H9 (cell line): ENCODE measurements at regions not wholly inside any gene's neighbourhood (a gene's known extent, or its start where the extent isn't known, plus 50 kb on each side); places are given as distances from the start of the nearest gene placed in this dataset.

Source experiments
- DNase-seq: peaks from one replicate; pipeline ENCODE4 v3.0.0-alpha.2; 2017
- H2AFZ ChIP-seq: one replicate; pipeline ENCODE4 v1.6.1; 2013; ENCODE audit warnings: mild to moderate bottlenecking, low read length, control low read depth, moderate library complexity
- H2AK5ac ChIP-seq: 2 replicates; pipeline ENCODE4 v1.6.1; 2013; ENCODE audit warnings: low read length, control low read depth, mixed read lengths; ENCODE audit not compliant: insufficient read length
- H2BK120ac ChIP-seq: one replicate; pipeline ENCODE4 v1.6.1; 2013; ENCODE audit warnings: low read depth, mild to moderate bottlenecking, low read length, control low read depth, inconsistent platforms; ENCODE audit not compliant: poor library complexity, severe bottlenecking
- H2BK12ac ChIP-seq: 2 replicates; pipeline ENCODE4 v1.6.1; 2013; ENCODE audit warnings: low read length, control low read depth, mixed read lengths, low read depth; ENCODE audit not compliant: insufficient read length
- H2BK15ac ChIP-seq: 2 replicates; pipeline ENCODE4 v1.6.1; 2013; ENCODE audit warnings: low read depth, low read length, control low read depth
- H2BK20ac ChIP-seq: one replicate; pipeline ENCODE4 v1.6.1; 2013; ENCODE audit warnings: low read depth, mild to moderate bottlenecking, low read length, control low read depth, inconsistent platforms; ENCODE audit not compliant: poor library complexity, severe bottlenecking
- H2BK5ac ChIP-seq: 2 replicates; pipeline ENCODE4 v1.6.1; 2013; ENCODE audit warnings: low read length, control low read depth, mixed read lengths; ENCODE audit not compliant: insufficient read length
- H3K14ac ChIP-seq: 2 replicates; pipeline ENCODE4 v1.6.1; 2013; ENCODE audit warnings: low read length, control low read depth; ENCODE audit not compliant: insufficient read depth
- H3K18ac ChIP-seq: 2 replicates; pipeline ENCODE4 v1.6.1; 2013; ENCODE audit warnings: low read depth, mild to moderate bottlenecking, mixed read lengths, low read length, control low read depth; ENCODE audit not compliant: insufficient read length
- H3K23ac ChIP-seq: 2 replicates; pipeline ENCODE4 v1.6.1; 2013; ENCODE audit warnings: low read length, control low read depth, mixed read lengths, low read depth; ENCODE audit not compliant: insufficient read length
- H3K23me2 ChIP-seq: 2 replicates; pipeline ENCODE4 v1.6.1; 2013; ENCODE audit warnings: low read depth, mild to moderate bottlenecking, mixed read lengths, low read length, control low read depth; ENCODE audit not compliant: insufficient read length, poor library complexity, severe bottlenecking
- H3K27ac ChIP-seq: 2 replicates; pipeline ENCODE4 v1.5.1; 2013; ENCODE audit warnings: low read length, control low read depth, mixed read lengths, low read depth; ENCODE audit not compliant: insufficient read length
- H3K27me3 ChIP-seq: 2 replicates; pipeline ENCODE4 v1.6.1; 2013; ENCODE audit warnings: low read length, control low read depth, inconsistent platforms; ENCODE audit not compliant: insufficient read depth
- H3K4ac ChIP-seq: 2 replicates; pipeline ENCODE4 v1.6.1; 2013; ENCODE audit warnings: low read depth, mild to moderate bottlenecking, control low read depth, inconsistent platforms, low read length, moderate library complexity
- H3K4me1 ChIP-seq: 2 replicates; pipeline ENCODE4 v1.6.1; 2013; ENCODE audit warnings: low read length, control low read depth, inconsistent platforms; ENCODE audit not compliant: insufficient read depth
- H3K4me2 ChIP-seq: 2 replicates; pipeline ENCODE4 v1.6.1; 2013; ENCODE audit warnings: low read length, control low read depth, mixed read lengths; ENCODE audit not compliant: insufficient read length, insufficient read depth
- H3K56ac ChIP-seq: 2 replicates; pipeline ENCODE4 v1.6.1; 2013; ENCODE audit warnings: low read depth, mild to moderate bottlenecking, mixed read lengths, low read length, control low read depth; ENCODE audit not compliant: insufficient read length
- H3K79me1 ChIP-seq: 2 replicates; pipeline ENCODE4 v1.6.1; 2013; ENCODE audit warnings: low read depth, mild to moderate bottlenecking, moderate library complexity, low read length, control low read depth, inconsistent platforms; ENCODE audit not compliant: insufficient read depth, poor library complexity, severe bottlenecking
- H3K79me2 ChIP-seq: 2 replicates; pipeline ENCODE4 v1.6.1; 2013; ENCODE audit warnings: low read length, control low read depth, inconsistent platforms; ENCODE audit not compliant: insufficient read depth
- H3K9ac ChIP-seq: 2 replicates; pipeline ENCODE4 v1.6.1; 2013; ENCODE audit warnings: low read length, control low read depth, mixed read lengths; ENCODE audit not compliant: insufficient read length; ENCODE audit errors: extremely low read depth
- H3K9me3 ChIP-seq: one replicate; pipeline ENCODE4 v1.6.1; 2013; ENCODE audit warnings: low read depth, low read length, inconsistent platforms; ENCODE audit not compliant: control insufficient read depth
- H3T11ph ChIP-seq: one replicate; pipeline ENCODE4 v1.6.1; 2013; ENCODE audit warnings: mild to moderate bottlenecking, low read length, control low read depth, inconsistent platforms
- H4K20me1 ChIP-seq: one replicate; pipeline ENCODE4 v1.6.1; 2013; ENCODE audit not compliant: control insufficient read depth, insufficient read length, insufficient read depth
- H4K5ac ChIP-seq: 2 replicates; pipeline ENCODE4 v1.6.1; 2013; ENCODE audit warnings: low read depth, mild to moderate bottlenecking, mixed read lengths, low read length, control low read depth; ENCODE audit not compliant: insufficient read length
- H4K8ac ChIP-seq: replicated peaks from 2 replicates; pipeline ENCODE4 v1.6.1; 2013; ENCODE audit warnings: low read length, control low read depth, mixed read lengths, low read depth; ENCODE audit not compliant: insufficient read length
- H4K91ac ChIP-seq: 2 replicates; pipeline ENCODE4 v1.6.1; 2013; ENCODE audit warnings: low read depth, mild to moderate bottlenecking, moderate library complexity, mixed read lengths, low read length, control low read depth; ENCODE audit not compliant: insufficient read length
- H3K27ac Mint-ChIP-seq, 3 experiments: 2 replicates in 2 of 3; 3 replicates in 1 of 3; pipeline ENCODE4 v1.8.0; 2020 to 2021; ENCODE audit warnings: mixed read lengths in 3 of 3, mild to moderate bottlenecking in 1 of 3, moderate library complexity in 1 of 3
- H3K27me3 Mint-ChIP-seq: 2 replicates; pipeline ENCODE4 v1.8.0; 2021; ENCODE audit warnings: low read depth, mild to moderate bottlenecking, moderate library complexity, mixed read lengths
- H3K36me3 Mint-ChIP-seq, 3 experiments: 2 replicates in 2 of 3; 3 replicates in 1 of 3; pipeline ENCODE4 v1.8.0; 2020 to 2021; ENCODE audit warnings: low read depth in 3 of 3, mixed read lengths in 3 of 3; ENCODE audit not compliant: insufficient read depth in 1 of 3
- H3K4me1 Mint-ChIP-seq, 2 experiments: 2 replicates each; pipeline ENCODE4 v1.8.0; 2020; ENCODE audit warnings: mixed read lengths in 2 of 2
- H3K4me3 Mint-ChIP-seq, 2 experiments: 2 replicates in 1 of 2; 3 replicates in 1 of 2; pipeline ENCODE4 v1.8.0; 2020 to 2021; ENCODE audit warnings: mild to moderate bottlenecking in 2 of 2, mixed read lengths in 2 of 2, moderate library complexity in 1 of 2
- H3K9me3 Mint-ChIP-seq, 2 experiments: 2 replicates in 1 of 2; 3 replicates in 1 of 2; pipeline ENCODE4 v1.8.0; 2020; ENCODE audit warnings: mild to moderate bottlenecking in 2 of 2, mixed read lengths in 2 of 2, moderate library complexity in 1 of 2
- WGBS: extraction: QIAGEN DNeasy Blood & Tissue Kit; methylation state at CpG from one replicate; pipeline ENCODE4 v1.1.7; 2013; ENCODE audit warnings: missing lambda C conversion rate, low lambda C conversion rate, mixed read lengths; ENCODE audit not compliant: insufficient read length; ENCODE audit errors: extremely low coverage; 5-methylcytosine and 5-hydroxymethylcytosine counted together
- TF ChIP-seq, protein P1 (sequence below): fragments of 200-600 bp; sonication (generic); conservative IDR thresholded peaks from 3 replicates; pipeline ENCODE4 v1.8.0; 2021; ENCODE audit warnings: antibody characterized with exemption, mild to moderate bottlenecking

DNA sequence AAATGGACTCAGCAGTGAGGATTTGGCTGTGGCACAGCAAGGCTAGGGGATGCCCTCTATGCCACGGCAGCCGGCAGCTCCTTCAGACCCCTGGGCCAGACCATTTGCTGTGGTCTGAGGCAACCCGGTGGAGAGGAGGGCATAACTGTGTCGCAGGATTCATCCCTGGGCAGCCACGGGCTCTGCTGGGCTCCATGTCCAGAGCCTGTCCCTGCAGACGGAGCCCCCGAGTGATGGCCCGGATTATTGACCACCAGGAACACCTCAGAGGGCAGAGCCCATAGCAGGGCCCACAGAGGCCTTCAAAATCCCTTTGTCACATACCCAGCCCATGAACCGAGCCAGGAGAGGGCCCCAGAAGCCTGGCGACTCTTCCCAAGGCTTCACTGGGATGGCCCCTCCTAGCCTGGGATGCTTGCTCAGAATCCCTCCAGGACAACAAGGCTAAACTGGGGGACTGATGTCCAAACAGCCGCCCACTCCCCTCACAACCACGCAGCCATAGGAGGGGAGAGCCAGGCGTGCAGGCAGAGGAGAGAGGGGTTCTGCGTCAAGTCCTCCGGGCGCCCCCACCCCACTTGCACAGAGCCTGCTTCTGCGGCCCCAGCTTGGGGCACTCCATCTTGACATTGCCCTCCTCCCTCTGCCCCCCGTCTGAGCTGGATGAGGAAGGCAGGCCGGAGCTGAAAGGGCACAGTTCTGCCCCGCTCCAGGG, 68.2 kb upstream of the AFDN start:
- no peak overlapping the region for H2BK120ac ChIP-seq
- Mint-ChIP-seq H3K36me3 (no peaks in the 10 kb centered on the region), H3K4me1 (peaks cover 0 to 8% of the 10 kb centered on the region in 2 experiments; a peak in 1 of 4 replicates), H3K9me3 (peaks cover 0 to 2% of the 10 kb centered on the region in 2 experiments; a peak in 1 of 5 replicates), H3K27ac (no peak overlapping the region), H3K27me3 (peaks cover 1% of the 10 kb centered on the region; the same call in 1 of the 2 replicates), H3K4me3 (no peak overlapping the region)
- H3K14ac ChIP-seq: no peak overlapping the region; the same call in 1 of the 2 replicates
- no peak overlapping the region for H3K4ac ChIP-seq
- H3K79me1 ChIP-seq: no peaks in the 10 kb centered on the region
- no peak overlapping the region for H2BK12ac ChIP-seq
- no peak overlapping the region for H4K5ac ChIP-seq
- no peaks in the 10 kb centered on the region for H3K79me2 ChIP-seq
- no peaks in the 10 kb centered on the region for H3K27me3 ChIP-seq
- TF ChIP-seq, protein P1, sequence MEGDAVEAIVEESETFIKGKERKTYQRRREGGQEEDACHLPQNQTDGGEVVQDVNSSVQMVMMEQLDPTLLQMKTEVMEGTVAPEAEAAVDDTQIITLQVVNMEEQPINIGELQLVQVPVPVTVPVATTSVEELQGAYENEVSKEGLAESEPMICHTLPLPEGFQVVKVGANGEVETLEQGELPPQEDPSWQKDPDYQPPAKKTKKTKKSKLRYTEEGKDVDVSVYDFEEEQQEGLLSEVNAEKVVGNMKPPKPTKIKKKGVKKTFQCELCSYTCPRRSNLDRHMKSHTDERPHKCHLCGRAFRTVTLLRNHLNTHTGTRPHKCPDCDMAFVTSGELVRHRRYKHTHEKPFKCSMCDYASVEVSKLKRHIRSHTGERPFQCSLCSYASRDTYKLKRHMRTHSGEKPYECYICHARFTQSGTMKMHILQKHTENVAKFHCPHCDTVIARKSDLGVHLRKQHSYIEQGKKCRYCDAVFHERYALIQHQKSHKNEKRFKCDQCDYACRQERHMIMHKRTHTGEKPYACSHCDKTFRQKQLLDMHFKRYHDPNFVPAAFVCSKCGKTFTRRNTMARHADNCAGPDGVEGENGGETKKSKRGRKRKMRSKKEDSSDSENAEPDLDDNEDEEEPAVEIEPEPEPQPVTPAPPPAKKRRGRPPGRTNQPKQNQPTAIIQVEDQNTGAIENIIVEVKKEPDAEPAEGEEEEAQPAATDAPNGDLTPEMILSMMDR: no peak
- H2AFZ ChIP-seq: no peak overlapping the region
- no peak for DNase-seq
- no peak overlapping the region for H2AK5ac ChIP-seq
- no peak overlapping the region for H3K9ac ChIP-seq
- no peak overlapping the region for H3K18ac ChIP-seq
- H3K27ac ChIP-seq: no peak overlapping the region
- H3K23ac ChIP-seq: no peak overlapping the region
- no peaks in the 10 kb centered on the region for H3K4me1 ChIP-seq
- H2BK15ac ChIP-seq: no peak overlapping the region
- WGBS: no CpG with 5 or more reads among the region's 20 CpGs
- H2BK5ac ChIP-seq: no peak overlapping the region
- H3K23me2 ChIP-seq: no peaks in the 10 kb centered on the region
- H4K8ac ChIP-seq: no peak overlapping the region
- H4K20me1 ChIP-seq: no peaks in the 10 kb centered on the region
- H2BK20ac ChIP-seq: no peak overlapping the region
- H4K91ac ChIP-seq: no peak overlapping the region
- H3K56ac ChIP-seq: no peak overlapping the region
- H3T11ph ChIP-seq: no peak overlapping the region
- H3K4me2 ChIP-seq: no peak overlapping the region
- no peaks in the 10 kb centered on the region for H3K9me3 ChIP-seq
